AG04450 (cell line): ENCODE measurements at regions not wholly inside any gene's neighbourhood (a gene's known extent, or its start where the extent isn't known, plus 50 kb on each side); places are given as distances from the start of the nearest gene placed in this dataset.

Experiments
- CTCF ChIA-PET: fragments of 300-600, 350-600 bp; formaldehyde crosslinking; extraction: SDS; loops from one replicate; lab custom pipeline; 2022; ENCODE audit warnings: antibody characterized with exemption, inconsistent platforms; lab: Charles Lee
- POLR2A ChIA-PET: fragments of 350-600 bp; formaldehyde crosslinking; extraction: SDS; loops from one replicate; lab custom pipeline; 2021; ENCODE audit warnings: antibody characterized with exemption, inconsistent platforms; lab: Yijun Ruan, JAX
- DNase-seq: peaks from one replicate; pipeline ENCODE4 v3.0.0-alpha.2; 2011; ENCODE audit warnings: low read depth, low spot score
- H3K27ac ChIP-seq: one replicate; pipeline ENCODE4 v1.5.1; 2012; ENCODE audit warnings: low read depth, low read length, control low read depth
- H3K27me3 ChIP-seq: one replicate; pipeline ENCODE4 v1.6.0; 2012; ENCODE audit warnings: low read length; ENCODE audit not compliant: control insufficient read depth, insufficient read depth
- H3K4me3 ChIP-seq: 2 replicates; pipeline ENCODE4 v1.5.1; 2011; ENCODE audit warnings: mild to moderate bottlenecking, low read depth, low read length, control low read depth
- H3K9me3 ChIP-seq: 2 replicates; pipeline ENCODE4 v1.5.1; 2012; ENCODE audit warnings: low read length; ENCODE audit not compliant: control insufficient read depth, insufficient read depth
- CTCF ChIP-seq: IDR thresholded peaks from 2 replicates; pipeline ENCODE4 v1.5.1; 2011; ENCODE audit warnings: low read depth, low read length, control low read depth, inconsistent platforms

- CTCF ChIA-PET, result interaction anchor here (0.5 to 2.3 kb wide), 4 partner anchors 20 to 983 kb away, joined by 3 to 9 read pairs (median 4); no protein-coding TSS in a partner anchor
Measured at GRCh38 chr11:15629690-15630321, 515.1 kb downstream of the INSC start.

GRCh38 chr11:15630896-15631295, 516.2 kb downstream of the INSC start:
- Histone ChIP-seq H3K4me3 (no peak overlapping the region), H3K27me3 (peaks cover 2% of the 10 kb centered on the region), H3K27ac (no peak overlapping the region), H3K9me3 (no peaks in the 10 kb centered on the region)
- no peak for DNase-seq
- TF ChIP-seq CTCF, result no peak
- CTCF ChIA-PET, result interaction anchor here (1.5 to 2.3 kb wide), 3 partner anchors 17 to 983 kb away, joined by 5 to 9 read pairs (median 7); no protein-coding TSS in a partner anchor
- POLR2A ChIA-PET, result no interaction called here

More at GRCh38 chr11:15629690-15630321, 515.1 kb downstream of the INSC start:
- Histone ChIP-seq H3K9me3 (no peaks in the 10 kb centered on the region), H3K27me3 (no peaks in the 10 kb centered on the region), H3K27ac (no peak overlapping the region), H3K4me3 (no peak overlapping the region)
- peak; percentile 22 for TF ChIP-seq CTCF
- no peak for DNase-seq
- POLR2A ChIA-PET, result no interaction called here

GRCh38 chr11:15635521-15635920, 520.8 kb downstream of the INSC start:
- ChIA-PET CTCF (interaction anchor here (2.3 kb wide), 1 partner anchor 14 kb away, joined by 6 read pairs; no protein-coding TSS in a partner anchor), POLR2A (no interaction called here)
- Histone ChIP-seq H3K27me3 (peaks cover 6% of the 10 kb centered on the region), H3K27ac (no peak overlapping the region), H3K4me3 (no peak overlapping the region), H3K9me3 (no peaks in the 10 kb centered on the region)
- TF ChIP-seq CTCF, result no peak
- no peak for DNase-seq

- no peak overlapping the region for H3K4me3 ChIP-seq
- no peak for TF ChIP-seq CTCF
- ChIA-PET CTCF (interaction anchor here (0.9 to 2.3 kb wide), 2 partner anchors 13 to 977 kb away, joined by 3 to 6 read pairs; no protein-coding TSS in a partner anchor), POLR2A (no interaction called here)
- DNase-seq, result no peak
- H3K27me3 ChIP-seq, result peaks cover 6% of the 10 kb centered on the region
- no peak overlapping the region for H3K27ac ChIP-seq
- no peaks in the 10 kb centered on the region for H3K9me3 ChIP-seq
Measured at GRCh38 chr11:15636521-15637089, 521.9 kb downstream of the INSC start.

- POLR2A ChIA-PET, result no interaction called here
- Histone ChIP-seq H3K27me3 (peaks cover 8% of the 10 kb centered on the region), H3K27ac (no peak overlapping the region), H3K4me3 (no peak overlapping the region), H3K9me3 (no peaks in the 10 kb centered on the region)
- CTCF ChIA-PET, result no interaction called here
- TF ChIP-seq CTCF, result no peak
- DNase-seq, result no peak
Measured at GRCh38 chr11:15638386-15638787, 523.7 kb downstream of the INSC start.
